Stimulated activated CD8-positive, alpha-beta memory T cell treated with anti-CD3 and anti-CD28 coated beads, Interleukin-15, amount 100 ng/mL, for 48 hours (primary cell): ENCODE measurements at regions not wholly inside any gene's neighbourhood (a gene's known extent, or its start where the extent isn't known, plus 50 kb on each side); places are given as distances from the start of the nearest gene placed in this dataset.
"Not testable (repeated sequence)": the region's sequence is repeated elsewhere in the genome, so short reads cannot be mapped to it uniquely, and the experiment has no call there.

Experiments used
- DNase-seq, 2 donors: peaks; one replicate each; pipeline ENCODE4 v3.0.0-alpha.2; 2020; ENCODE audit warnings: low read depth in 2 of 2

- DNase-seq, result not testable (repeated sequence)
Observed at GRCh38 chr10:71020061-71020460, 131.7 kb upstream of the PCBD1 start.

GRCh38 chr10:71021402-71021801, 133.0 kb upstream of the PCBD1 start:
- no peak for DNase-seq

DNA sequence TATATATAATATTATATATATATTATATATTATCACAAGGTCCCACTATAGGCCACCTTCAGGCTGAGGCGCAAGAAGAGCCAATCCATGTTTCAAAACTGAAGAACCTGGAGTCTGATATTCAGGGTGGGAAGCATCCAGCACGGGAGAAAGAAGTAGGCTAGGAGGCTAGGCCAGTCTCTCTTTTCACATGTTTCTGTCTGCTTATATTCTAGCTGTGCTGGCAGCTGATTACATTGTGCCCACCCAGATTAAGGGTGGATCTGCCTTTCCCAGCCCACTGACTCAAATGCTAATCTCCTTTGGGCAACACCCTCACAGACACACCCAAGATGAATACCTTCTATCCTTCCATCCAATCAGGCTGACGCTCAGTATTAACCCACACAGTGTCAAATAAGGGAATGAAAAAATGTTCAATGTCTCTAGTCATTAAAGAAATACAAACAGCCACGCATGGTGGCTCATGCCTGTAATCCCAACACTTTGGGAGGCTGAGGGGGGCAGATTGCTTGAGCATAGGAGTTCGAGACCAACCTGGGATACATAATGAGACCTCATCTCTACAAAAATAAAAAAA, 135.4 kb upstream of the PCBD1 start:
- no peak for DNase-seq

GRCh38 chr10:71024490-71024889, 136.1 kb upstream of the PCBD1 start:
- no peak for DNase-seq

DNA sequence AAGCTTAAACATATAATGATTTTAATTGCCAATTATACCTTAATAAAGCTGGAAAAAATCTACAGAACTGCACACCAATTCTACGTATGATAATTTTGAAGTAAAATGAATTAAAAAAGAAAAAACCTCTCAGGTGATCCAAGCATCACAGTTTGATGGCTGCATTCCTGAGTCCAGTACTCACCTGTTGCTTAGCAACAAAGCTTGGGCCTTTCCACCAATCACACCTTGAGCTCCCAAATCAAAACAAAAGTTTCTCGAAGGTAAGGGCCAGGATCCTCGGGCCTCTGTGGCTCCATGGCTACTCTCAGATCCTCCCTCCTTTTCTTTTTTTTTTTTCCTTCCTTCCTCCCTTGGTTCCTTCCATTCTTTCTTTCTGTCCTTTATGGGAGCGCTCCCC, 137.2 kb upstream of the PCBD1 start:
- no peak for DNase-seq

GRCh38 chr10:71028066-71028465, 139.7 kb upstream of the PCBD1 start:
- no peak for DNase-seq

- no peak for DNase-seq
Observed at GRCh38 chr10:71029411-71029892, 141.1 kb upstream of the PCBD1 start.

GRCh38 chr10:71029907-71030306, 141.5 kb upstream of the PCBD1 start:
- no peak for DNase-seq

DNA sequence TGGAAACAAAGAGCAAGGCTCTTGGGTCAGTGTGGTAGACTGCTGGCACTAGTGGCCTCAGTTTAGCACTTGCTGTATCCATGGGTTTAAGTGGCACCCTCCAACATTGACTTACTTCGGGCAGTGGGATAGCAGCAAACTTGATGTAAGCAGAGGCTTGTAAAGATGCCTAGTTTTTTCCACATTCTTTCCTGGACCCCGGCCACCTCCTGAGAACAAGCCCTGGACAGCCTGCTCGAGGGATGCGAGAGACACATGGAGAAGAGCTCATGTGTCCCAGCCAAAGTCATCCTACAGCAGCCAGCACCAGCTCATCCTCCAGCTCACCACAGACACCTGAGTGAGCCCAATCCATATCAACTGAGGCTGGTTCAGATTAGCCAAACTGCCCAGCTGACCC, 142.7 kb upstream of the PCBD1 start:
- DNase-seq, result no peak

- DNase-seq, result no peak
Observed at GRCh38 chr10:71031603-71032002, 143.2 kb upstream of the PCBD1 start.

- DNase-seq, result no peak
Observed at GRCh38 chr10:71032887-71033286, 144.5 kb upstream of the PCBD1 start.

- DNase-seq, result no peak
Observed at GRCh38 chr10:71033396-71033980, 145.1 kb upstream of the PCBD1 start.

DNA sequence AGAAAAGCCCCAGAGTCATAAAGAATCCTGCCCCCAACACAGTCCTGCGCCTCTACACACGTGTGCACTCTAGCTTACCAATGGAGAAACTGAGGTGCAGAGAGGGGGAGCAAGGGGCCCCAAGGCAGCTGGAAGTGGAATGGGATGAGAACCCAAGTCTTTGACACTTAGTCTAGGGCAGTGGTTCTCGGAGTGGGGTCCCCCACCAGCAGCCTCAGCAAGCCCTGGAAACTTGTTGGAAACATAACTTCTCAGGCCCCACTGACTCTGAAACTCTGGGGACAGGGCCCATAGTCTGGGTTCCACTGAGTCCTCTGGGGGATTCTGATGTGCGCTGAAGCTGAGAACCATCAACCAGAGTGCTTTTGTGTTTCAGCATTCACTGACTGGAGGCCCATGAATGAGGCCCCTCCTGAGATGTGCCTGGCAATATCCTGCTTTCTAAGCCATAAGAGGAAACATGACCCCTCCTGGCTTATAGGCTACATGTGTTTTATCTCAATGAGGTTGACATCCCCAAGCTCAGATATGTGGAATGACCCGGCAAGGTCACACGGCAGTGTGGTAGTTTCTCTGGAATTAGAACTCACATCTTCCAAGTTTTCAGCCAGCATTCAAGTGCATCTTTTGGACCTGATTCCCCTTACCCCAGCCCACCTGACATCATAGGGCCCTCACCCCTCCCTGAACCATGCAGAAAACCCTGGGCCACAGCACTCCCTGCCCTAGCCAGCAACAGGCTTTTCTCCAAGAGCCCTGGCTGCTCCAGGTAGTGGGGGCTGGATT, 147.3 kb upstream of the PCBD1 start:
- DNase-seq, result no peak

DNA sequence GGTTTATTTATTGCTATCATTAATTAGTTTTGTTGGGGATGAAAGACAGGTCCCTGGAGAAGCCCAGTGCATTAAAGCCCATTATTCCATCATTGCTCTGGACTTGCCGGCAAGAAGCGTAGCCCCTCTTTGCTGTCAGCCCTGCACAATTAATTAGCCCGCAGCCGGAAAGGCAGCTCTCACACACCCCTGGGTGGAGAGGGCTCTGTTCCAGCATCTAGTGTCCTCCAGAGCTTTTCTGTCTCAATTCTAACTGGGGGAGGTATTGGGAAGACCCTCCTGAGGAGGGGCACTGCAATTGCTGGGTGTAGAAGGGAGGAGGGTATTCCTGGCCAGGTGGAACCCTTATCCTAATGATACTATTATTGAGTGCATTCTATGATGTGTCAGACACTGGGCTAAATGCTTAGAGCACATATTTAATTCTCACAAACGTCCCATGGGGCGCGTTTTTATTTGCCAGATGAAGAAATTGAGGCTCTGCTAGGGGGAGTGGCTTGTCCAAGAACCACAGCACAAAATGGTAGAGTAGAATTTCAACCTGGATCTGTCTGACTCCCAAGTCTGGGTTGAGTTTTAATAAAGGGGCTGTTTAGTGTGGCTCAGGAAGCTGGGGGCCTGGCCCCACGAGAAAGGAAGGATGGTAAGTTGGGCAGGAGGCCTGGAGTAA, 148.1 kb upstream of the PCBD1 start:
- DNase-seq, result no peak

DNA sequence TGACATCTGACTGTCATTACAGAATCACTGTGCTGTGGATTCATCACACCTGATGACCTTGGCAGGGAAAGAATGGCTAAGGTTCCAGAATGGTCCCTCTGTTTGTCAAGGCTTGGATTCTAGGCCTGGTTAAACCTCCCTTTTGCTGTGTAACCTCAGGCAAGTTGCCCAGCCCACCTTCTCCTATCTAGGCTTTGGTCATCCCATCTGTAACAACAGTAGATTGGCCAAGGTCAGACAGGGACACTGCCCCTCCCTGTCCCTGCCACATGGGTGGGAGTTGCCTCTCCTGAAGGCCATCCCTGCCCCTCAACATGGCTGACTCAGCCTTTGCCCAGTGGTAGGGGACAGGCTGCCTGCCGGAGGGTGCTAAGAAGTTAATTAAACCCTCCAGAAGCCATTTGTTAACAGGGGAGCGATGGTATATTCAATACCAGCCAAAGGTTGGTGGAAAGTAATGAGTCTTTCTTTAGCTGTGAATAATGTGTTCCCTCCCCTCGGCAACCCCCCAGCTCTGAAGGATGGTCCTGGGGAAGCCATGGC, 149.8 kb upstream of the PCBD1 start:
- no peak for DNase-seq

DNA sequence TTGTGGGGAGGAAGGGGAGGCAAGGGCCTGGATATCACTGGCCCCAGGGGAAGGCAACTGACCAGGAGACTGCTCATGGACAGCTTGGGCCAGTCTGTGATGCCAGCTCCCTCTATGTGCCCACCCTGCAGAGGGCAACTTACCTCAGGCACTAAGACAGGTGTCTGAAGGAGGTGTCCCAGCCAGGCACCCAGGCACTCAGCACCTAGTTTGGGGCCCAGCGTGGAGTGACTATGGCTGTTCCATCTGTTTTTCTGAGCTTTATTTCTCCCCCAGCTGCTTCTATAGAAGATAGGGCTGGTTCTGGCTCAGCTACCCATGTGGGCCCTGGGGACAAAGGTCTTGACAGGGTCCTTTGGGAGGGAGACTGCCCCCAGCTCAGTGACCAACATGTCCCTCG, 150.6 kb upstream of the PCBD1 start:
- no peak for DNase-seq

DNA sequence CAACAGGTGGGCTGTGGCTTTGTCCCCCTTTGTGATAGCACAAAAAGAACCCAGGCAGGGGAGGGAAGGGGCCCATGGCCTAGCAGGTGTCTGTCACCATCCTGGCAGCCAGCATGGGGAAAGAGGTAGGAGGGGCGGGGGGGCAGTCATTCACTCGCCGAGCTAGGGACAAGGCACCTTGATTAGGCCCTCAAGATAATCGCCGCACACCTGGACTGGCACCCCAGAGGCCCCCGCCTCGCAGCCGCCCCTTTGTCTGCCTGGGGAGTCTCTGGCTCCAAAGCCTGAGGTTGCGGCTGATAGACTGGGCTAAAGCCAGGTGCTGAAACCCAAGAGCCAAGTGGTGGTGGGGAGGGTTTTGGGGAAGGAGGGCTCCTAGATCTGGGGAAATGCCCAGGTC, 151.2 kb upstream of the PCBD1 start:
- DNase-seq, result no peak

- no peak for DNase-seq
Observed at GRCh38 chr10:71040343-71040742, 152.0 kb upstream of the PCBD1 start.

DNA sequence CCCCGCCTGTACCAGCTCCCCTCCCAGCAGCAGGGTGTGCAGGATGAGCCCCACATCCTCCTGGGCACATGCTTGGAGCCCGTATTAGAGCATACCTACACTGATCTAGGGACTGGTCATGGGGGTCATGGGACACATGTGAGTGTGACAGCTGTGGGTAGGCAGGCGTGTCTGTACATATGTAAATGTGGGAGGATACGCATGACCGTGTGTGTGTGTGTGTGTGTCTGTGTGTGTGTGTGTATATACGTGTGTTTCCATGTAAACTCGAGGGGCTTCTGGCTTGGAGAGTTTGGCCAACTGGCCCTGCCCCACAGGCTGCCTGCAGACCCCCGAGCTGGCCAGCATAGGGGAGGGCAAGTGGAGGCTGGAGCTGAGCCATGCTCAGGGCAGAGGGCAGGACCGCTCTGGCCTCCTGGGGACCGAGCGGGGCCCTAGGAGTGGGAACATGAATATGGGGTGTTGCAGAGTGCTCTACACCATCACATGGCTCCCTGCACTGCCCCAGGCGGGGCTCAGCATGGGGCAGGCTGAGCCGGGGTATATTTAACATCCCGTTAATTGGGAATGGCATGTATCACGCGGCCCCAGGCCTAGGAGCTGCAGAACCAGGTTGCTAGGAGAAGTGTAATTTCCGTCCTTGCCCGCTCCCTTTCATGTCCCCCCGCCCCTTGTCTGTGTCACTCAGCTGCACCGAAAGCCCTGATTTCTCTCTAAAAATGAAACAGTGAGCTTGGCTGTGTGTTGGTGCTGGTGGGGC, 152.7 kb upstream of the PCBD1 start:
- no peak for DNase-seq

GRCh38 chr10:71042216-71042615, 153.9 kb upstream of the PCBD1 start:
- no peak for DNase-seq

DNA sequence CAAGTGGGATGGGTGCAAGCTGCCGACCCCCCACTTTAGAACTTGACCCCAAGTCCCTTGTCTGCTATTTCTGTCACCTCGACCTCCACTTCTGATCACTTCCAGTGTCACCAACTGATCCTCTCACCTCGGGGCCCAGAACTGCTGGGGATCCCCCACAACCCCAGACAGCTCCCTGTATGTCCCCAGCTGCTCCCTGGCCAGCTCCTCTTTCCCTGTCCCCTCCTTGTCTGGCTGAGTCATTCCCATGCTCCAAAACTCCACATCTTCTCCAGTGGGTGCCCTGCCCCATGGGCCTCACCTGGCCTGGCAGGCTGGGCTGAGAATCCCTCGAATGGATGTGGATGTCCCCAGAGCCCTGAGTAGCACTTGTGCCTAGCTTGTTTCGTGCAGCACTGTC, 154.3 kb upstream of the PCBD1 start:
- DNase-seq, result no peak

GRCh38 chr10:71043858-71044257, 155.5 kb upstream of the PCBD1 start:
- DNase-seq, result no peak
